SU-DHL-6 (cell line): ENCODE measurements at regions not wholly inside any gene's neighbourhood (a gene's known extent, or its start where the extent isn't known, plus 50 kb on each side); places are given as distances from the start of the nearest gene placed in this dataset.

Experiments used
- EZH2phosphoT487 ChIP-seq: fragments of 200-600 bp; sonication (generic), shearing (Covaris generic); conservative IDR thresholded peaks from 2 replicates; pipeline ENCODE4 v1.6.1; 2018; ENCODE audit warnings: mild to moderate bottlenecking, antibody characterized with exemption, low read length, moderate library complexity, mixed read lengths
- TF ChIP-seq, protein P1 (sequence below): fragments of 200-600 bp; sonication (generic); IDR thresholded peaks from one replicate; pipeline ENCODE4 v1.5.1; 2017; ENCODE audit warnings: antibody characterized with exemption, mild to moderate bottlenecking, low read length, moderate library complexity; ENCODE audit not compliant: insufficient read depth, poor library complexity, severe bottlenecking

DNA sequence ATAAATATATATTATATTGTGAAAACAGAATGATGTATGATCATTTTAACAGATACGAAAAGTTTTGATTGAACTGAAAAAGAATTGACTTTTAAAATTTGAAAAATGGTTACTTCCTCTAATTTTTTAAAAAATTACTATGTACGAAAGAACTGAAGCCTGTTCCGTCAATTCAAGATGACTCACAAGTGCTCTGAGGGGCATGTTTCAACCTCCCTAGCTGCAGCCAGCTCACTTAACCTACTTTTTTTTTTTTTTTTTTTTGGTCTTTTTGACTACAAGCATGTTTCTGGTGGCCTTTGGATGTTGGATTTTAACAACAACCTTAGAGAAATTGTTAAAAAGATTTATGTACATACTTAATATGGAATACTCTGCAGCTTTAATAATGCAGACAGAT, 1139.3 kb downstream of the DIAPH3 start:
- TF ChIP-seq, protein P1, sequence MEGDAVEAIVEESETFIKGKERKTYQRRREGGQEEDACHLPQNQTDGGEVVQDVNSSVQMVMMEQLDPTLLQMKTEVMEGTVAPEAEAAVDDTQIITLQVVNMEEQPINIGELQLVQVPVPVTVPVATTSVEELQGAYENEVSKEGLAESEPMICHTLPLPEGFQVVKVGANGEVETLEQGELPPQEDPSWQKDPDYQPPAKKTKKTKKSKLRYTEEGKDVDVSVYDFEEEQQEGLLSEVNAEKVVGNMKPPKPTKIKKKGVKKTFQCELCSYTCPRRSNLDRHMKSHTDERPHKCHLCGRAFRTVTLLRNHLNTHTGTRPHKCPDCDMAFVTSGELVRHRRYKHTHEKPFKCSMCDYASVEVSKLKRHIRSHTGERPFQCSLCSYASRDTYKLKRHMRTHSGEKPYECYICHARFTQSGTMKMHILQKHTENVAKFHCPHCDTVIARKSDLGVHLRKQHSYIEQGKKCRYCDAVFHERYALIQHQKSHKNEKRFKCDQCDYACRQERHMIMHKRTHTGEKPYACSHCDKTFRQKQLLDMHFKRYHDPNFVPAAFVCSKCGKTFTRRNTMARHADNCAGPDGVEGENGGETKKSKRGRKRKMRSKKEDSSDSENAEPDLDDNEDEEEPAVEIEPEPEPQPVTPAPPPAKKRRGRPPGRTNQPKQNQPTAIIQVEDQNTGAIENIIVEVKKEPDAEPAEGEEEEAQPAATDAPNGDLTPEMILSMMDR = no peak
- no peak for TF ChIP-seq EZH2phosphoT487
